ENCODE measurements at regions not wholly inside any gene's neighbourhood (a gene's known extent, or its start where the extent isn't known, plus 50 kb on each side); places are given as distances from the start of the nearest gene placed in this dataset.

- in situ Hi-C loops (cut with MboI) = no loop called here
- no peak overlapping the region for H2AFZ ChIP-seq (ENCODE audit: low read depth, low read length)
Measured at GRCh38 chr1:215397843-215398242, 169.3 kb upstream of the KCTD3 start.

GRCh38 chr1:215399787-215400186 lies 167.3 kb upstream of the KCTD3 start:
- intact Hi-C loops (cut with micrococcal nuclease) (no loop called here), in situ Hi-C loops (cut with MboI) (no loop called here)
- Histone ChIP-seq H3K36me3 (ENCODE audit: control insufficient read depth, insufficient read depth, low read length) (no peaks in the 10 kb centered on the region), H3K27me3 (ENCODE audit: control insufficient read depth in 2 of 2, insufficient read depth in 2 of 2, low read length in 2 of 2) (no peaks in the 10 kb centered on the region), H3K27ac (ENCODE audit: extremely low read depth, low read depth, low read length) (no peak overlapping the region), H3K4me3 (no peak overlapping the region), H3K79me2 (ENCODE audit: control insufficient read depth, insufficient read depth, low read length) (no peaks in the 10 kb centered on the region), H3K9me1 (ENCODE audit: control insufficient read depth, insufficient read depth, low read length) (no peaks in the 10 kb centered on the region), H3K9me3 (replicated peaks; ENCODE audit: control insufficient read depth, insufficient read depth, low read depth, low read length) (no peaks in the 10 kb centered on the region), H3K4me2 (ENCODE audit: insufficient read depth, low read length) (no peak overlapping the region), H3K9ac (ENCODE audit: insufficient read depth in 1 of 2, low read depth in 2 of 2, low read length in 2 of 2) (no peak overlapping the region), H3K4me1 (replicated peaks in 1 of 2; ENCODE audit: control insufficient read depth in 2 of 2, insufficient read depth in 2 of 2, low read length in 2 of 2) (peaks cover 0 to under 1% of the 10 kb centered on the region in 2 experiments; a peak in 1 of 5 replicates), H2AFZ (ENCODE audit: low read depth, low read length) (no peak overlapping the region), H4K20me1 (replicated peaks; ENCODE audit: control insufficient read depth, insufficient read depth, low read length) (no peaks in the 10 kb centered on the region)
- ChIA-PET CTCF (ENCODE audit: low intra/inter-chr PET ratio) (no interaction called here), POLR2A (no interaction called here)
- BruUV-seq (replicated peaks) = no TSS peak
- FAIRE-seq (no peak), ATAC-seq (no peak), DNase-seq (ENCODE audit: extremely low read depth in 1 of 4, low spot score in 3 of 4) (no peak)
- 0% methylated on average over 2 of the region's 2 CpGs for WGBS (ENCODE audit: insufficient coverage, low coverage, missing lambda C conversion rate)
- TF ChIP-seq SREBF1 (IDR thresholded peaks at IDR 0.05; ENCODE audit: borderline replicate concordance, low read depth, low read length) (no peak), NONO (IDR thresholded peaks at IDR 0.05; ENCODE audit: low read depth in 2 of 2, low read length in 1 of 2) (no peak), L3MBTL2 (IDR thresholded peaks at IDR 0.05) (no peak), TCF3 (CRISPR knock-in tag; IDR thresholded peaks at IDR 0.05) (no peak), RNF219 (CRISPR knock-in tag; IDR thresholded peaks at IDR 0.05) (no peak), KDM2B (CRISPR knock-in tag; IDR thresholded peaks at IDR 0.05) (no peak), THAP7 (CRISPR knock-in tag; IDR thresholded peaks at IDR 0.05) (no peak), HMGN3 (IDR thresholded peaks at IDR 0.05; ENCODE audit: borderline replicate concordance, extremely low read depth, insufficient read length, low read depth, low read length) (no peak), TGIF2 (CRISPR knock-in tag; IDR thresholded peaks at IDR 0.05) (no peak), SMC3 (conservative IDR thresholded peaks at IDR 0.05; ENCODE audit: insufficient read depth, low read depth, low read length) (no peak), MTA3 (IDR thresholded peaks at IDR 0.05; ENCODE audit: borderline replicate concordance) (no peak), ILF3 (IDR thresholded peaks at IDR 0.05; ENCODE audit: borderline replicate concordance) (no peak)

More at GRCh38 chr1:215397843-215398242, 169.3 kb upstream of the KCTD3 start:
- WGBS (ENCODE audit: insufficient coverage, low coverage, missing lambda C conversion rate) = 0% methylated on average over 4 of the region's 4 CpGs
- Histone ChIP-seq H3K4me2 (ENCODE audit: insufficient read depth, low read length) (no peak overlapping the region), H3K79me2 (ENCODE audit: control insufficient read depth, insufficient read depth, low read length) (no peaks in the 10 kb centered on the region), H3K4me1 (replicated peaks in 1 of 2; ENCODE audit: control insufficient read depth in 2 of 2, insufficient read depth in 2 of 2, low read length in 2 of 2) (peaks cover 0 to 3% of the 10 kb centered on the region in 2 experiments; a peak in 1 of 5 replicates), H3K9me1 (ENCODE audit: control insufficient read depth, insufficient read depth, low read length) (no peaks in the 10 kb centered on the region), H3K9ac (ENCODE audit: insufficient read depth in 1 of 2, low read depth in 2 of 2, low read length in 2 of 2) (no peak overlapping the region), H3K27ac (ENCODE audit: extremely low read depth, low read depth, low read length) (no peak overlapping the region), H3K36me3 (ENCODE audit: control insufficient read depth, insufficient read depth, low read length) (no peaks in the 10 kb centered on the region), H3K4me3 (no peak overlapping the region), H3K27me3 (ENCODE audit: control insufficient read depth in 2 of 2, insufficient read depth in 2 of 2, low read length in 2 of 2) (no peaks in the 10 kb centered on the region), H4K20me1 (replicated peaks; ENCODE audit: control insufficient read depth, insufficient read depth, low read length) (no peaks in the 10 kb centered on the region), H3K9me3 (replicated peaks; ENCODE audit: control insufficient read depth, insufficient read depth, low read depth, low read length) (no peaks in the 10 kb centered on the region)
- DNase-seq (ENCODE audit: extremely low read depth in 1 of 4, low spot score in 3 of 4) = no peak
- BruUV-seq (replicated peaks) = no TSS peak
- intact Hi-C loops (cut with micrococcal nuclease) = no loop called here
- no peak for TF ChIP-seq PHF21A (IDR thresholded peaks at IDR 0.05; ENCODE audit: borderline replicate concordance, low read depth)
- no peak for ATAC-seq
- CTCF ChIA-PET (ENCODE audit: low intra/inter-chr PET ratio) = no interaction called here
- FAIRE-seq = no peak
- POLR2A ChIA-PET = no interaction called here
